H1 (cell line): ENCODE measurements at regions not wholly inside any gene's neighbourhood (a gene's known extent, or its start where the extent isn't known, plus 50 kb on each side); places are given as distances from the start of the nearest gene placed in this dataset.

ENCODE experiments used
- CTCF ChIA-PET: fragments of 300-600 bp; sonication (Branson Sonifier 250); formaldehyde crosslinking; loops from one replicate; lab custom pipeline; 2021; ENCODE audit not compliant: partially characterized antibody; lab: Charles Lee
- POLR2A ChIA-PET: fragments of 300-600 bp; sonication (Branson Sonifier 250); formaldehyde crosslinking; loops from one replicate; lab custom pipeline; 2021; ENCODE audit warnings: inconsistent platforms; ENCODE audit not compliant: partially characterized antibody; lab: Charles Lee
- DNase-seq, 2 experiments: peaks; one replicate each; pipeline versions ENCODE4 v3.0.0 to v3.0.0-alpha.2; 2010 to 2022; ENCODE audit warnings: low spot score in 2 of 2, low read depth in 1 of 2, mixed read lengths in 1 of 2
- FAIRE-seq: peaks from 2 replicates; lab custom pipeline; 2011; peaks lifted over from hg19 to GRCh38; lab: Jason Lieb, UNC
- H2AFZ ChIP-seq: 2 replicates; pipeline ENCODE4 v1.8.1; 2012; ENCODE audit warnings: low read length, inconsistent platforms
- H2AK5ac ChIP-seq: 2 replicates; pipeline ENCODE4 v1.6.1; 2013; ENCODE audit warnings: low read depth, low read length
- H2BK120ac ChIP-seq: replicated peaks from 2 replicates; pipeline ENCODE3; 2013; ENCODE audit warnings: low read depth, low read length, inconsistent platforms
- H2BK12ac ChIP-seq: 2 replicates; pipeline ENCODE4 v1.6.1; 2013; ENCODE audit warnings: low read depth, low read length
- H2BK15ac ChIP-seq: 2 replicates; pipeline ENCODE4 v1.6.1; 2013; ENCODE audit warnings: low read length
- H2BK20ac ChIP-seq: 2 replicates; pipeline ENCODE4 v1.6.1; 2013; ENCODE audit warnings: low read length
- H2BK5ac ChIP-seq: 2 replicates; pipeline ENCODE4 v1.6.1; 2013; ENCODE audit warnings: low read depth, low read length
- H3K14ac ChIP-seq: 2 replicates; pipeline ENCODE4 v1.6.1; 2013; ENCODE audit warnings: inconsistent platforms; ENCODE audit not compliant: insufficient read length
- H3K18ac ChIP-seq: 2 replicates; pipeline ENCODE4 v1.6.1; 2013; ENCODE audit warnings: low read length; ENCODE audit errors: extremely low read depth
- H3K23ac ChIP-seq: 2 replicates; pipeline ENCODE4 v1.6.1; 2013; ENCODE audit warnings: inconsistent platforms; ENCODE audit not compliant: insufficient read length
- H3K23me2 ChIP-seq: 2 replicates; pipeline ENCODE4 v1.6.1; 2013; ENCODE audit warnings: low read depth, low read length
- H3K27ac ChIP-seq: 2 replicates; pipeline ENCODE4 v1.6.1; 2011; ENCODE audit warnings: low read depth, low read length, inconsistent platforms
- H3K27me3 ChIP-seq, 4 experiments: replicated peaks in 1 of 4; 1 replicate in 1 of 4; 2 replicates in 3 of 4; pipeline versions ENCODE4 v1.6.1 to v1.8.1; 2011 to 2013; ENCODE audit warnings: low read length in 3 of 4, mild to moderate bottlenecking in 3 of 4, inconsistent platforms in 2 of 4, mixed read lengths in 2 of 4, moderate library complexity in 1 of 4; ENCODE audit not compliant: control insufficient read depth in 3 of 4, insufficient read depth in 3 of 4; ENCODE audit errors: extremely low read depth in 1 of 4
- H3K36me3 ChIP-seq, 4 experiments: 2 replicates each; pipeline versions ENCODE4 v1.6.1 to v1.8.1; 2011 to 2013; ENCODE audit warnings: mild to moderate bottlenecking in 4 of 4, low read length in 3 of 4, moderate library complexity in 2 of 4, control low read depth in 1 of 4, inconsistent platforms in 1 of 4; ENCODE audit not compliant: insufficient read depth in 4 of 4, control insufficient read depth in 2 of 4
- H3K4ac ChIP-seq: replicated peaks from 2 replicates; pipeline ENCODE3; 2013; ENCODE audit warnings: low read length, low read depth, mixed read lengths, inconsistent platforms; ENCODE audit not compliant: insufficient read length
- H3K4me1 ChIP-seq, 4 experiments: replicated peaks in 1 of 4; 1 replicate in 1 of 4; 2 replicates in 3 of 4; pipeline versions ENCODE4 v1.6.1 to v1.8.1; 2011 to 2013; ENCODE audit warnings: low read length in 3 of 4, inconsistent platforms in 2 of 4, mixed read lengths in 1 of 4; ENCODE audit not compliant: insufficient read depth in 4 of 4, control insufficient read depth in 3 of 4
- H3K4me2 ChIP-seq, 2 experiments: 2 replicates each; pipeline versions ENCODE4 v1.6.1 to v1.8.1; 2011 to 2013; ENCODE audit warnings: low read depth in 2 of 2, low read length in 2 of 2, control low read depth in 1 of 2, inconsistent platforms in 1 of 2, mild to moderate bottlenecking in 1 of 2; ENCODE audit not compliant: insufficient read depth in 1 of 2
- H3K4me3 ChIP-seq, 4 experiments: fragments of 200-600, 300-600 bp in 1 of 4; sonication (generic), shearing (Covaris generic), sonication (Bioruptor Twin) in 1 of 4; 2 replicates each; pipeline versions ENCODE4 v1.5.1 to v1.8.1; 2011 to 2016; ENCODE audit warnings: low read length in 4 of 4, low read depth in 3 of 4, control low read depth in 2 of 4, inconsistent platforms in 2 of 4, mild to moderate bottlenecking in 2 of 4, mixed read lengths in 1 of 4, moderate library complexity in 1 of 4; ENCODE audit not compliant: insufficient read depth in 2 of 4; ENCODE audit errors: extremely low read depth in 1 of 4
- H3K56ac ChIP-seq: replicated peaks from 2 replicates; pipeline ENCODE3; 2013; ENCODE audit warnings: low read depth, mild to moderate bottlenecking, mixed read lengths, low read length, inconsistent platforms; ENCODE audit not compliant: insufficient read length
- H3K79me1 ChIP-seq: 2 replicates; pipeline ENCODE4 v1.6.1; 2013; ENCODE audit warnings: low read depth, low read length, control low read depth
- H3K79me2 ChIP-seq, 2 experiments: 2 replicates each; pipeline versions ENCODE4 v1.6.1 to v1.8.1; 2012 to 2013; ENCODE audit warnings: low read length in 2 of 2, mild to moderate bottlenecking in 2 of 2, inconsistent platforms in 1 of 2; ENCODE audit not compliant: insufficient read depth in 2 of 2, control insufficient read depth in 1 of 2
- H3K9ac ChIP-seq, 4 experiments: replicated peaks in 1 of 4; 1 replicate in 1 of 4; 2 replicates in 3 of 4; pipeline versions ENCODE4 v1.6.1 to v1.8.1; 2011 to 2013; ENCODE audit warnings: low read depth in 3 of 4, low read length in 3 of 4, control low read depth in 2 of 4, mild to moderate bottlenecking in 2 of 4, moderate library complexity in 2 of 4, inconsistent platforms in 1 of 4; ENCODE audit errors: extremely low read depth in 1 of 4
- H3K9me3 ChIP-seq, 2 experiments: 2 replicates each; pipeline versions ENCODE4 v1.6.1 to v1.8.1; 2012 to 2013; ENCODE audit warnings: mild to moderate bottlenecking in 2 of 2, moderate library complexity in 2 of 2, control low read depth in 1 of 2, inconsistent platforms in 1 of 2, low read depth in 1 of 2, low read length in 1 of 2, mixed read lengths in 1 of 2; ENCODE audit not compliant: insufficient read depth in 2 of 2
- H4K20me1 ChIP-seq, 2 experiments: replicated peaks in 1 of 2; 2 replicates each; pipeline versions ENCODE3 to v1.8.1; 2011 to 2013; ENCODE audit warnings: inconsistent platforms in 2 of 2, low read length in 2 of 2, mild to moderate bottlenecking in 1 of 2; ENCODE audit not compliant: insufficient read depth in 2 of 2, control insufficient read depth in 1 of 2
- H4K5ac ChIP-seq: 2 replicates; pipeline ENCODE4 v1.6.1; 2013; ENCODE audit warnings: low read length, low read depth, mixed read lengths, inconsistent platforms; ENCODE audit not compliant: insufficient read length
- H4K8ac ChIP-seq: 2 replicates; pipeline ENCODE4 v1.8.0; 2013; ENCODE audit warnings: mild to moderate bottlenecking, moderate library complexity, low read length, inconsistent platforms; ENCODE audit not compliant: insufficient read depth; ENCODE audit errors: extremely low read depth
- H4K91ac ChIP-seq: replicated peaks from 2 replicates; pipeline ENCODE3; 2013; ENCODE audit warnings: low read length, mixed read lengths, inconsistent platforms; ENCODE audit not compliant: insufficient read length
- ASH2L ChIP-seq: fragments of 200-600, 300-600 bp; sonication (generic); IDR thresholded peaks from one replicate; pipeline ENCODE4 v1.7.1; 2017; ENCODE audit warnings: low read length
- BACH1 ChIP-seq: IDR thresholded peaks from 2 replicates; pipeline ENCODE4 v1.6.1; 2012; ENCODE audit warnings: low read length, improper control_type of control experiment
- BCL11A ChIP-seq, 2 experiments: IDR thresholded peaks; one replicate each; pipeline ENCODE4 v1.6.1; 2011; ENCODE audit warnings: low read depth in 2 of 2, low read length in 2 of 2, mild to moderate bottlenecking in 2 of 2
- EGR1 ChIP-seq: IDR thresholded peaks from 2 replicates; pipeline ENCODE4 v1.6.1; 2011; ENCODE audit warnings: low read depth, low read length, borderline replicate concordance
- HDAC2 ChIP-seq, 2 experiments: fragments of 300-600 bp in 1 of 2; sonication (generic) in 1 of 2; IDR thresholded peaks; 2 replicates each; pipeline ENCODE4 v1.6.1; 2011 to 2012; ENCODE audit warnings: low read depth in 2 of 2, low read length in 2 of 2, mild to moderate bottlenecking in 2 of 2, moderate library complexity in 2 of 2, borderline replicate concordance in 1 of 2, inconsistent platforms in 1 of 2
- SP1 ChIP-seq: IDR thresholded peaks from 2 replicates; pipeline ENCODE4 v1.6.1; 2011; ENCODE audit warnings: low read depth, low read length
- SUZ12 ChIP-seq: fragments of 200-600 bp; sonication (generic); IDR thresholded peaks from 2 replicates; pipeline ENCODE4 v1.6.1; 2012; ENCODE audit warnings: mild to moderate bottlenecking, inconsistent platforms, low read length, moderate library complexity, mixed read lengths
- TAF7 ChIP-seq: optimal IDR thresholded peaks from 2 replicates; pipeline ENCODE3; 2011; ENCODE audit warnings: low read depth, mild to moderate bottlenecking, inconsistent platforms, low read length, moderate library complexity, borderline replicate concordance
- TBP ChIP-seq: IDR thresholded peaks from 2 replicates; pipeline ENCODE4 v1.6.1; 2011; ENCODE audit warnings: low read depth, low read length, improper control_type of control experiment
- TEAD4 ChIP-seq: IDR thresholded peaks from 2 replicates; pipeline ENCODE4 v1.6.1; 2012; ENCODE audit warnings: low read depth, low read length, inconsistent platforms, mixed read lengths
- WGBS, 2 experiments: shearing (Covaris generic) in 1 of 2; methylation state at CpG; one replicate each; pipeline versions ENCODE4 v1.1.6 to v1.1.7; 2013 to 2015; ENCODE audit warnings: low lambda C conversion rate in 2 of 2, mixed read lengths in 2 of 2, inconsistent platforms in 1 of 2, low coverage in 1 of 2, missing lambda C conversion rate in 1 of 2; ENCODE audit not compliant: insufficient replicate concordance in 2 of 2, insufficient coverage in 1 of 2, insufficient read length in 1 of 2; ENCODE audit errors: extremely low coverage in 1 of 2, missing lambda C conversion rate in 1 of 2; 5-methylcytosine and 5-hydroxymethylcytosine counted together

GRCh38 chr17:5775098-5775497 lies 190.8 kb upstream of the NLRP1 start:
- ChIA-PET CTCF (interaction anchor here (0.6 to 1.9 kb wide), 7 partner anchors 9 to 136 kb away, joined by 3 to 5 read pairs (median 4); no protein-coding TSS in a partner anchor), POLR2A (no interaction called here)
- Histone ChIP-seq H2BK15ac (no peak overlapping the region), H2BK120ac (no peak overlapping the region), H3K79me2 (no peaks in the 10 kb centered on the region), H2BK12ac (no peak overlapping the region), H2BK5ac (no peak overlapping the region), H3K4ac (no peak overlapping the region), H3K9ac (no peak overlapping the region), H3K79me1 (no peaks in the 10 kb centered on the region), H2AK5ac (no peak overlapping the region), H2AFZ (no peak overlapping the region), H4K5ac (no peak overlapping the region), H3K18ac (no peak overlapping the region), H3K4me3 (no peak overlapping the region), H3K23ac (no peak overlapping the region), H3K9me3 (no peaks in the 10 kb centered on the region; a peak in 1 of 4 replicates), H4K8ac (no peak overlapping the region), H3K4me1 (peaks cover 3 to 8% (median 6%) of the 10 kb centered on the region in 4 experiments), H3K56ac (no peak overlapping the region), H3K4me2 (no peak overlapping the region), H4K20me1 (no peaks in the 10 kb centered on the region), H3K36me3 (no peaks in the 10 kb centered on the region), H4K91ac (no peak overlapping the region), H2BK20ac (no peak overlapping the region), H3K23me2 (no peaks in the 10 kb centered on the region), H3K27ac (no peak overlapping the region), H3K14ac (no peak overlapping the region), H3K27me3 (no peaks in the 10 kb centered on the region; a peak in 3 of 7 replicates)
- no peak for DNase-seq
- 85% methylated on average over 8 of the region's 8 CpGs; no CpG with 5 or more reads in 1 of the 2 experiments for WGBS, 2 experiments
- no peak for FAIRE-seq
- TF ChIP-seq EGR1 (no peak), TAF7 (no peak), TEAD4 (no peak), BACH1 (no peak), SUZ12 (no peak), SP1 (no peak), TBP (no peak), ASH2L (no peak), BCL11A (IDR thresholded peaks at IDR 0.05; ENCODE audit: low read depth in 2 of 2, low read length in 2 of 2) (no peak), HDAC2 (IDR thresholded peaks at IDR 0.05; ENCODE audit: borderline replicate concordance in 1 of 2, low read depth in 2 of 2, low read length in 2 of 2) (no peak)
